Stromal cell of bone marrow (primary cell): ENCODE measurements at regions not wholly inside any gene's neighbourhood (a gene's known extent, or its start where the extent isn't known, plus 50 kb on each side); places are given as distances from the start of the nearest gene placed in this dataset.
"Not testable (repeated sequence)": the region's sequence is repeated elsewhere in the genome, so short reads cannot be mapped to it uniquely, and the experiment has no call there.

Source experiments
- DNase-seq: peaks from one replicate; pipeline ENCODE4 v3.0.0-alpha.2; 2012; ENCODE audit warnings: low read depth

DNA sequence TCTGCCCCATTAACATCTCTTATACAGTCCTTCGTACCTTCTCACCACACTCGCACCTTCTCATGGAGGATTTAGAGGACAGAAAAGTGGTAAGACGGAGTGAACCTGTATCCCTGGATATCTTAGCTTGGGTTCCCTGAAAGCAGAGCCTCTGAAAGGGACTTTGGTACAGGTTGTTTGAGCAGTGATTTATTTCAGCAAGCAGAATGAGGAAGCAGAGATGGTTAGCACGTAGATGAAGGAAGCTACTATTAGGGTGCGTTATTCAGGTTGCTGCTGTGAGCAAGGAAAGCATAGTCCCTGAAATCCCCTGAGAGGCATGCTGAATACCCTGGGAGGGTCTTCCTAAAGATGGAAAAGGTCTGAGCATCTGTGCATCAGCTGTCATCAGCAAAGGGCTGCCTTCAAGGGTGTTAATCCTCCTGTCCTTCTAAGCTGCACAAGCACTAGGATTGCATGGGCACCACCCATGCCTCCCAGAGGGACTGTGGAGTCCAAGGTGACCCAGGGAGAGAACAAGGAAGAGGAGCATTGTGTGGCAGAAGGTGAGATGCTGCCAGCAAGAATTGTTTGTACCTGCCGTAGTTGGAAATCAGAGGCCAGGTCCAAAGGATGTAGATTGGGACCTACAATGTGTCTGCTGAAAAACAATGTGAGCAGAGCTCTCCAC, 273.7 kb downstream of the RASEF start:
- DNase-seq: no peak

DNA sequence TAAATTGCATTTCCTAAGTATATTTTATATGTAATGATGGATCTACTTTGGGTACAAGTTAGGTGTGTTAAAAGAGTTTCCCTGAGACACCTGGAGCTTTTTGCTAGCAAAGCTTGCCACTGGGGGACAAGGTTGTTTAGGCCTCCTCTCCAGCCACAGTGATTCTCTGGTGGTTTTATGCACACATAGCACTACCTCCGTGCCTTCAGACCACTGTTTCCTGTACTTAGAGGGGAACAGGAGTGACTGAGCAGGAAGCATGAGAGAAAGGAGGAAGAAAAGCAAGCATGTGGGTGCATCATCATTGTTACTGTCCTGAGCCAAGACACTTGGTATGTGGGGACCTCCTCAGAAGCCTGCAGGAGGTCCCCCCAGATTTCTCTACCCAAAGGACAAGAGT, 272.1 kb downstream of the RASEF start:
- no peak for DNase-seq

DNA sequence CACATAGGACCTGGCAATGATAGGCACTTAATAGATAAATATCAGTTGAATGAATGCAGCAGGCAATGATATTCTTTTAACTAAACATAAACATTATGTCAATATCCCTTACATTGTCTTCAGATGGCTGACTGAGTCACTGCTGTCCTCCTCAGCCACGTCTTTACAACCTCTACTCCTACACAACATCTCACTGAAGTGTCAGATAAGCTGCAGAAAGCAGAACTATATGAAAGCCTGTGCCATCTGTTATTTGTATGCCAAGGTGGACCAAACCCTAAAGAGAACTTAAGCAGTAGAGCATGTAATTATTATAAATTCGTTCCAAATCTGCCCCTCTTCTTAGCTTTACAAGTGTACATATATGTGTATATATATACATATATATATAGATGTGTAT, 271.2 kb downstream of the RASEF start:
- DNase-seq: no peak

DNA sequence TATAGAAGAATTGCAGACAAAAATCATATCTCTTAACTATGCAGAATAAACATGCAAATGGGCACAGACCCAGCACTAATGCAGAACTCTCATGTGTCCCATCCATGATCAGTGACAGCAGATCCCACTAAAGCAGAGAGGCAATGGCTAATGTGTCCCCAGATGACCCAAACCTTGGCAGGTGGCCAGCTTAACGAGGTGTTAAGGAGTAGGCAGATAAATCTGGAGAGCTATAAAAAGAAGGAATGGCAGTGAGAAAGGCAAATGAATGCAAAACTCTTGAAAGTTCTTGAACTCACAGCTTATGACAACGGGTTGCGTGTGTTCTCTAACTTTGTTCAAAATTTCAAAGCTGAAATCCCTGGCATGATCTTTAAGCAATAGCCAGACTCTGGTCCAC, 265.4 kb downstream of the RASEF start:
- no peak for DNase-seq

DNA sequence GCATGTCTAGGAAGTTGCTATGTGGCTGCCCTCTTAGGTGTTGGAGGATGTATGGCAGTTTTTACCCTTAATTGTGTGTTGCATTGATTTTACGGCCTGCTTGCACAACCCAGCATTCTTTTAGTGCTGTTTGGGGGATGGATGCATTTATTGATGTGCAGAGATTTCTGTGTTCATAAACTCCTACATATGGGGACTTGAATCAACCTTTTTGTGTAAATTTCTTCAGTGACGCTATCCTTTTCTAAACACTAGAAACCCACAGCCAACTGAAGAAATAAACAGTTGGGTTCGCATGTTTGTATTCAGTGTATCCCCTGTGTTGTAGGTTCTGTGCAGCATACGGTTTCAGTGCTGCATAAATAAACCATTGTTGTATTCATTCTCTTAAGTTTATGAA, 263.7 kb downstream of the RASEF start:
- DNase-seq: no peak

DNA sequence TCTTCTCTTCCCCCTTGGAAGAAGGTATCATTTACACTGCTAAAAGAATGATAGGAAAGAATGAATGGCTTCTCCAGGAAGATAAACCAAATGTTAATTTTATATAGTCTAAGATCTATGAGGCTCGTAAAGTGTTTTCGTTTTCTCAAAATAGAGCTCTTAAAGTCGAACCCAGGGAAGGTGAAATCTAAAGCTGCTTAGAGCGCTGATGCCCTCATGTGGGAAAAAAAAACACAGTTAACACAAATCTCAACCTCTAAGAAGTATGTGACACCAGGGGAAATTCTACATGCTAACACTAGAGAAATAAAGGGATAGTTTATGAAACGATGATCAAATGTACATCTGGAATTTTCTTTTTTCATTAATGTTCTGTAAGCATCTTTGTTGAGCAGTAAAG, 257.9 kb downstream of the RASEF start:
- no peak for DNase-seq

DNA sequence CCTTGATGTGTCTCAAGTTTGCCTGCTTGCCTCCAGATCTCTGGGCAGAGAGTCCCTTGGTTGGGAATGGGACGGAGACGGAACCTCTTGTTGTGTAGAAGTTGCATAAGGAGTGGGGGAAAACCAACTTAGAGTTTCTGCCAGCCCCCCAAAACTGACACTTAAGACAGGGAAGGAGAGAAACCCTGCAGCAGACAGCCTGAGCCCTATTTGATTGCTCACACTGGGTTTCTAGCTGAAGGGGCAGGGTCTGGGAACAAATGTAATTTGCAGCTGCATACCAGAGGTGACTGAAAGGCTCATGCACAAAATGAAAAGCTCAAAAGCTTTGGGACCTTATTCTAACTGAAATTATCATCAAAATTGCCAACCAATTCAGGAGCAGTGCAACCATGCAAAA, 254.5 kb downstream of the RASEF start:
- DNase-seq: no peak

DNA sequence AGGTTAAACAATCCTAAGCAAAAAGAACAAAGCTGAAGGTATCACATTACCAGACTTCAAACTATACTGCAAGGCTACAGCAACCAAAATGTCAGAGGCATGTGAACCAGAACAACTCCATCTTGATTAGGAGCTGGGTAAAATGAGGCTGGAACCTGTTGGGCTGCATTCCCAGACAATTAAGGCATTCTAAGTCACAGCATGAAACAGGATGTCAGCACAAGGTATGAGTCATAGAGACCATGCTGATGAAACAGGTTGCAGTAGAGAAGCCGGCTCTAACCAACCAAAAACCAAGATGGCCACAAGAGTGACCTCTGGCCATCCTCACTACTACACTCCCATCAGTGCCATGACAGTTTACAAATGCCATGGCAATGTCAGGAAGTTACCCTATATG, 252.0 kb downstream of the RASEF start:
- DNase-seq: no peak

DNA sequence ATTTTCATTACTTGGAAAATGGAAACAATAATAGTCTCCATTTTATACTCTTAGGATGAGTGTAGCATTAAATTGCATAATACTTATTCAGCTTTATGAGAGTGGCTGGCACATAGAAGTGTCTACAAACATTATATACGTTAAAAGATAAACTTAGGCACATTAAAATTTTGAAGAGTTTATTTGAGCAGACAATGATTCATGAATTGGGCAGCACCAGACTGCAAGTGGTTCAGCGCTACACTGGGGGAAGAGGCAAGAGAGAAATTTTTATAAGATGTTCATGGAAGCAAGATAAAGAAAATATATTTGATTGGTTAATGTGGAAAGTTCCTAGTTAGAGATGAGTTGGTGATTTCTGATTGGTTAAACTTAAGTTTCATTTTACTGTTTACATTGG, 243.7 kb downstream of the RASEF start:
- no peak for DNase-seq

DNA sequence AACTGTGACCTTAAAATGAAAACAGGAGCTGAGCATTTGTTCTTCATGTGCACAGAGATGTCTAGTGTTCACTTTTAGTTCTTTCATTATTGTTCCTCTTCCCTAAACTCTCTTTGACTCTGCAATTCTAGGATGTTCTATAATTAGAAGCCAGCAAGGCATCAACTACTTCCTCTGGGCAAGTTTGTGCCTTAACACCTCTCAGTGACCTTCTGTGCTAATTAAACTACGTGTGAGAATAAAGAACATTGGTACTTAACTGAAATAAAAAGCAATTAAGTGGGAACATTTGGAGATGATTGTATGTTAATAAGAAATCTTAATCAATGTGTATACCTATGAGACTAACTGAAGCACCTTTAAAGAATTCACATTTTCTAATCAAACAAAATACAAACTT, 242.8 kb downstream of the RASEF start:
- no peak for DNase-seq

DNA sequence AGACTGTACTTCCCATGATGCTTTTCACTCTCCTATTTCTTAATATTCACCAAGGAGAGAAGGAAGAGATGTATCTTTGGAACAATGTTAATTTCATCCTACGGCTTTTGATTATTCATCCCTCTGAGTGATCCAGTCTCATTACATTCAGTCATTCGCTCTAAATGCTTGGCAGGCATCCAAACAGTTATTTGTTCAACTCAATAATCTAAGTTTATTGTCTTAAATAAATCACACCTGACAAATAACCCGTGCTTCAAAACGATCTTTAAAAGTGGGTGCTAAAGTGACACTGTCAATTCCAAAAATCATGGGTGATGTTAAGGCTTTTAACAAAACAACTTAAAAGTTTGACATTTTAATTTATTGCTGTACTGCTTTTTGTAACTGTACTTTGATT, 233.1 kb downstream of the RASEF start:
- DNase-seq: no peak

DNA sequence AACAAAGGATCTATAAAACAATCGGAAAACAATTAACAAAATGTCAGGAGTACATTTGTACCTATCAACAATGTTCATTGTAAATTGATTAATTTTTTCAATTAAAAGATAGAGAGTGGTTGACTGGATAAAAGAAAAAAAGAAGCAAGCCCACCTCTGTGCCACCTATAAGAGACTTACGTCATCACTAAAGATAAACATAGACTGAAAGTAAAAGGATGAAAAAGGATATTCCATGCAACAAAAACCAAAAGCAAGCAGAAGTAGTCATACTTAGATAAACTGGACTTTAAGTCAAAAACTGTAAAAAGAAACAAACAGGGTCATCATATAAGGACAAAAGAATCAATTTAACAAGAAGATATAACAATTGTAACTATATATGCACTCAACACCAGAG, 197.4 kb downstream of the RASEF start:
- no peak for DNase-seq

DNA sequence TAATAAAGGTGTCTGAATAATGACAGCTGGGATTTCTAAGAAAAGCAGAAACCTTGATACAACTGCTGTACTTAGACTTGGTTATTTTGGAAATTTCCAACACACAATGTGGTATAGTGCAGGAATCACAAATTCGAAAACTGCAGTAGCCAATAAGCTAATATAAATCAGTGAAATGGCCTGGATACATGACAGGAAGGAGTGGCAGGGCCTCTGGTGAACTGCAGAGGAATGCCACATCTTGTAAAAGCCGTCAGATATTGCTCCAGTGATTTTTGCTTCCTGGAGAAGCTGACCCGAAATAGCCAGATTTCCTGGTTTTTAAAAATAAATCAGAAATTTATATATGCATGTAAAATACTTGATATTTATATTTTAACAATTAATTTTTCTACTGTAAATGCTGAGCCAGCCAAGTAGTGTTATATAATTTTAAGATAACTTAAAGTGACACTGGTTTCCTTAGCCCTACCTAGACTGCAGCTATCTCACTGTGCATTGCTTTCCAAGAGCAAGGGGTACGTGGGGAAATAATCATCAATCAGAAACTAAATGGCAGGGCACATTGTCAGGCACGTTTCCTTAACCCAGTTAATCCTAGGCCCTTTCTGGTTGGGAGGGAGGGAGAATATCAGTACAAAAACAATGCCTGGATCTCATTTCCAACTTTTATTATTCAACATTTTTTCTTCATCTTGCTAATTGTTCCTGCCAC, 182.4 kb downstream of the RASEF start:
- no peak for DNase-seq

DNA sequence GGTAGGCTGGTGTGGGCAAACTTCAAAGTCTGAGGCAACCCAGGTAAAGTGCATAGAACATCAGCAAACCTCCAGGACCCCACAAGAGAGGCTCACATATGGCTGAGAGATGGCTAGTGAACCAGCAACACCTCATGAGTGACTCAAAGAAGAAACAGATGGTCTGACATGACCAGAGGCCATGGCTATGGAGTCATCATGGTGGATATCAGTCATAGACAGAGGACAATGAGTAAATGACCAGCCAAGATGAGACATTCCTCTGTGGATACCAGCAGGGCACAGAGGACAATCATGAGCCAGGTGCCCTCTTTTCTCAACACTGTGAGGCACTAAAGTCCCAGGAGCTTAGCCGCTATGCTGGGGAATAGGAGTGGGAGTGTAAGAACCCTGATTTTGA, 180.8 kb downstream of the RASEF start:
- no peak for DNase-seq

DNA sequence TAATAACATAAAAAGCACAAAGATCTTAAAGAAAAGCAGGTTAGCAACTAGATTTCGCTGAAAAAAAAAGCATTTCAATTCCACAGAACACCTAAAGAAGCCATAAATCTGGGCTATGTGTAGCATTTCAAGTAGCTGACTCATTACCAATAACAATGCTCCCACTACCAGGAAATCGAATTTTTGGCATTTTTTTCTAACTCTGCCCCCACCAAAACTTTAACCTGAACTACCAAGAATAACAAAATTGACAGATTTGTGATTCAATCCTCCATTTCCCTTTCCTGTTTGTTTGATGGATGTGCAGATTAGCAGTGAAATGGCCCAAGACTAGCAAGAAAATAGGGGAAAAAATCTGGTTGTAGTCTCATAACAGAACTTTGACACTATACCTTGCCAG, 180.2 kb downstream of the RASEF start:
- DNase-seq: no peak

DNA sequence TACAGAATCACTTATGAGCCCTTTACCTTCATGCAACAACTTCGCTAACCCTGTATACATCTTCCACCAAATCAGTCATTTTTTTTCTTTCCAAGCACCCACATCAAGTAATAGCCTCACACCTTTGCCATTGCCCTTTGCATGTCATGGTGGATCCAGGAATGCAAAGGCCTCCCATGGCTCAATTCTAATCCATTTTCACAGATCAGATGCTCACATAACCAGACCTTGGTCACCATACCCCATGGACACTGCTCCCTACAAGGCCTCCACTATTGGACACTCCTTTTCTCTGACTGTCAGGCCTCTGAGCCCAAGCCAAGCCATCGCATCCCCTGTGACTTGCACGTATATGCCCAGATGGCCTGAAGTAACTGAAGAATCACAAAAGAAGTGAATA, 179.5 kb downstream of the RASEF start:
- no peak for DNase-seq

DNA sequence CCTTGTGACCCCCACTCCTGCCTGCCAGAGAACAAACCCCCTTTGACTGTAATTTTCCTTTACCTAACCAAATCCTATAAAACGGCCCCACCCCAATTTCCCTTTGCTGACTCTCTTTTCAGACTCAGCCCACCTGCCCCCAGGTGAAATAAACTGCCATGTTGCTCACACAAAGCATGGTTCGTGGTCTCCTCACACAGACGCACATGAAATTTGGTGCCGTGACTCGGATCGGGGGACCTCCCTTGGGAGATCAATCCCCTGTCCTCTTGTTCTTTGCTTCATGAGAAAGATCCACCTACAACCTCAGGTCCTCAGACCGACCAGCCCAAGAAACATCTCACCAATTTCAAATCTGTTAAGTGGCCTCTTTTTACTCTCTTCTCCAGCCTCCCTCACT, 179.0 kb downstream of the RASEF start:
- DNase-seq: not testable (repeated sequence)

DNA sequence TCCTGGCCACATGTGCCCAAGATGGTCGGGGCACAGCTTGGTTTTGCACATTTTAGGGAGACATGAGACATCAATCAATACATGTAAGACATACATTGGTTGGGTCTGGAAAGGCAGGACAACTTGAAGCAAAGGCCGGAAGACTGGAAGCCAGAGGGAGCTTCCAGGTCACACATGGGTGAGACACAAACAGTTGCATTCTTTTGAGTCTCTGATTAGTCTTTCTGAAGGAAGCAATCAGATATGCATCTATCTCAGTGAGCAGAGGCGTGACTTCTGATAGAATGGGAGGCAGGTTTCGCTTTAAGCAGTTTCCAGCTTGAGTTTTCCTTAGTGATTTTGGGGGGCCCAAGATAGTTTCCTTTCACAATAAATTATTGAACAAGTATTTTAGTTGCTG, 172.5 kb downstream of the RASEF start:
- no peak for DNase-seq

DNA sequence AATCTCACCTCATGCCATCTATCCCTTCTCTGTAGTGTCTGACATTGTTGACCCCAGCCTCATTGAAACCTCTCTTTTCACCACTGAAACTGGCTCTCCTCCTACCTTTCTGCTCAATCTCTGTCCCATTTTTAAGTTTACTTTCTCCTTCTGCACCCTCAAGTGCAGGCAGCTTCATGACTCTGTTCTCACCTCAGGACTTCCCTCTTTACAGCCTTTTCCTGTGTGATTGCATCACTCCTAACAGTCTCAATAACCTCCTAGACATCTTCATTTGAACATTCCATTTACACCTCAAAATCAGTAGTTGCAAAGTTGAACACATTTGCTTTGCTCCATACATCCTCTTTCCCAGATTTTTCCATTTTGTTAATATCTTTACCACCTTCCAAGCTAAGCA, 172.1 kb downstream of the RASEF start:
- no peak for DNase-seq

DNA sequence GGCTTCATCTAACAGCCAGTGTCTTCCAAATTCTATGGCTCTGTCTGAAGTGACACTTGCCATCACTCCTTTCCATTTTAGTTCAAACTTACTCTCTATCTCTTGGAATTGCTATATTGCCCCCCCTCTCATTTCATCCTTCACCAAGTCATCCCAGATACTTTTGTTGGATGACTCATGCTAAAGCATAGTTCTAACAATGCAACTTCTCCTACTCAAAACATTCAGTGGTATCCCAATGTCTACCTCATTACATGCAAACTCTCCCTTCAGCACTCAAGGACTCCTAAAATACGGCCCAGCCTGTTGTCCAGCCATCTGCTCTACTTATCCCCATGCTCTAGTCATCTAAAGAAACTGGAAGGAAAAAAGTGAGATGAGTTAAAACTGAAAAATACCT, 171.6 kb downstream of the RASEF start:
- no peak for DNase-seq

DNA sequence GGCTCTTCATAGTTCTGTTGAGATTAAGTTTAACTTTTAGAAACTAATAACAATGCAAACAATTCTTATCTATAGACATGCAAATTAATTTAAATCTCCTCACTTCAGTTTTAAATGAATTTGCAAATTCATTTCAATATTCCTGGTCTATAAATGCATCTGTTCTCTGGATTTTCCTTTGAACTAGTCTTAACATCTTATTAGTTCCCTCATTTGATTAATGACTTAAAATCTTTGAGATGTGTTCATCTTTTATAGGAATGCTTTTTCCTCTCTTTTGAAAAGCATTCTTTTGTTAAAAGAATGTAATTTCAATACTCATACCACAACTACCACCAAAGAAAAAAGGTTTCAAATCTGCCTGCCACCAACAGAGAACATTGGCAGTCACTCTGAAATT, 169.4 kb downstream of the RASEF start:
- no peak for DNase-seq

DNA sequence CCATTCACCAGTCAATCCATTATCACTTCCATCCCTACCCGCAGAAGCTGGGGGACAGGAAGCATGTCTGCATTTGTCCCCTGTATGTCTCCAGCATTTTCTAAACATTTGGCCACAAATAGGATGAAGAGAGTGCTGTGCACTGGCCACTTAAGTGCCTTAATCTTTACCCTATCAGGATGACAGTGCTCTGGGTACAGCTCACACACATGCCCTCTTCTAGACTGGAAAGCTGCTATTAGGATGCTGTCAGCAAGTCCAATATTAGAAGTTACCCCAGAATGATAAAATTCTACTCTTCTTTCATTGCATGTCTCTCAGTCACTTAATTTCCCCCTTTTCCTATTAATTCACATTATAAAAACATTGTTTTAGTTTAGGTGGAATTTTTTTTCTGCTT, 168.4 kb downstream of the RASEF start:
- no peak for DNase-seq

DNA sequence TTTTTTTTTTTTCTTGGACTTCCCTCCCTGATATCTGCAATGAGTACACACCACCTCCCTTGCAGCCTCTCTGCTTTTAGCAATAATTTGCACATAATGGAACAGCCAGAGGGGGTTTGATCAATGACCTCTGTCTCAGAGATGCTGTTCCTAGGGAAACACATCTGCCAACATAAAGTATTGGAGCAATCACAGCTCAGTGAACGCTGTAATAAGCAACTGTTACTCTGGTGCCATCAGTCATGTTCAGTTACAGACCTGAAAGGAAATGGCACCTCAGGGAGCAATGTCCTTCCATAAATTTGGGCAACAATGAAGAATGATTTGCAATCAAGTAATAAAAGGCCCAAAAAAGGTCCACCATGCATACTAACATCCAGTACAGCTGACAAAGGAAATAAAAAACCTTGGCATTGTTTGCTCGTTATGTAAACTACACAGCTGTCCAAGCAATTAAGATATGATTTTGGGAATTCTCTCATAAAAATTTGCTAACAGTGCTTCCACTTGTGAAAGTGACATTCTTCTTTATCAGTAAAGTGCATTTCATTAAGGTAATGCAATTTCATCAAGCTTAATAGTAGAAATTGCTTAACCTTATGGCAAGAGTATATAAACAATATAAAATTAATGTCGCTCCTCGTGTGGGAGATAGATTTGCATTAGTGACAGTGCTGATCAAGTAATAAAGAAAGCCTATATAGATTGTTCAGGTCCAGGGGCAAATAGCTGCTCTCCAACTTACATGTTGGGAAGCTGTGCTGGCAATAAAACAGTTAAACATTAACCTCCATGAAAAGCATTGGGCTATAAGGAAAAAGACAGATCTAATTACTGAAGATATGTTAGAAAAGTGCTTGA, 167.8 kb downstream of the RASEF start:
- no peak for DNase-seq

DNA sequence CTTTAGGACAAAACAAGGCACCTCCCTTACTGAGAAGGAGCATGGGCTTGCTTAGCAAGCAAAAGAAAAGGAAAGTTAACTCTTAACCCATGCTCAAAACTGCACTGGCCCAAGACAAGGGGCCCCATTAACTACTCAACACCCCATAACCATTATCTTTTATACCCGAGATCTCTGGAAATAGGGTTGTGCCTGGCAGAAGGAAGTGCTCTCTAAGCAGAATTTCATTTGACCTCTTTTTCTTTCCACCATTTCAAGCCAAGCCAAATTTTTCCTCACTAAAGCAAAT, 167.2 kb downstream of the RASEF start:
- DNase-seq: no peak
